NCI-H2081 (cell line): ENCODE measurements at regions not wholly inside any gene's neighbourhood (a gene's known extent, or its start where the extent isn't known, plus 50 kb on each side); places are given as distances from the start of the nearest gene placed in this dataset.

Source experiments
- DNase-seq, 2 experiments: peaks; one replicate each; lab custom pipeline; 2025; lab: John Stamatoyannopoulos, UW

DNA sequence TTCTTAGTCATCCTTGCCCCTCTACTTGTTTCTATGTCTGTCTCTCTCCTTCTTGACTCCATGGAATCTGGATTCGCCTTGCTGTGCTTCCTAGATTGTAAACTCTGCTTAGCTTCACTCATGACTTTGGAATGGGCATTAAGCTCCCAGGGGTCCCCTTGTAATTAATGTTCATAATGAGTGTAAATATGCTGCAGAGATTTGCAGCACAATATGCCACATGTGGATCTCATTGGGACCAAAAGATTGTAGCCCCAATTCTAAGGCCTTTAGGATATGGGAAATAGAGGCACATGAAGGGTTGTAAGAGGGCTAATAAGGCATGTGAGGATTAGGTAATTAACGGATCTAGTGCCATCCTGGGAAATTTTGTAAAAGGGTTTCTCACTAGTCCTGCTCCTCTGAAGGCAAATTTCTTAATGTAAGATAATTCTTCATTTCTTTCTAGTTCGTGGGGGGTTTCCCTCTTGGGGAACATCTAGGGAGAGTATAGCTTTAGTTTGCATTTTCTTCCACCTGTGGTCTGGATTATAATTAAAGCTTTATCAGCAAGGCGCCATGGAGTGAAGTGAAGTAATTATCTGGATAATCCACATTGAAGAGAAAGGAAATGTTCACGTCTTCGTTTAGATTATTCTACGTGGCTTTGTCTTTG lies 659.2 kb upstream of the PLXNA2 start:
- no peak for DNase-seq

DNA sequence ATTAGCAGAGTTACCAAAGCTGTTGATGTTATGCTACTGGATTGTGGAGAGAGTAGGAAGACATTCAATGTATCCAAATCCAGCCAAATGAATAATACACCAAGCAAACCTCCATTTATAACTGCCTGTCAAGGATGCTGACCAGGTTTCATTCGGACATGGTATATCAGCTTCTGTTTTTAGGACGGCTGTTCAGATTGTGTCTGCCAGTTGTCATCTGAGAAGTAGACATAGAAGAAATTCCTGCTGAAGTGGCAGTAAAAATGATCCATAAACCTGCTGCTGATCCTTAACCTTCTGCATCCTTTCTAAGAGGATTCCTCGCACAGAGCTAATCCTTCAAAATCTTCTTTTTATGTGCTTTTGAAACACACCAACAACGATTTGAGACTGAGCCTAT lies 663.6 kb upstream of the PLXNA2 start:
- DNase-seq = no peak

DNA sequence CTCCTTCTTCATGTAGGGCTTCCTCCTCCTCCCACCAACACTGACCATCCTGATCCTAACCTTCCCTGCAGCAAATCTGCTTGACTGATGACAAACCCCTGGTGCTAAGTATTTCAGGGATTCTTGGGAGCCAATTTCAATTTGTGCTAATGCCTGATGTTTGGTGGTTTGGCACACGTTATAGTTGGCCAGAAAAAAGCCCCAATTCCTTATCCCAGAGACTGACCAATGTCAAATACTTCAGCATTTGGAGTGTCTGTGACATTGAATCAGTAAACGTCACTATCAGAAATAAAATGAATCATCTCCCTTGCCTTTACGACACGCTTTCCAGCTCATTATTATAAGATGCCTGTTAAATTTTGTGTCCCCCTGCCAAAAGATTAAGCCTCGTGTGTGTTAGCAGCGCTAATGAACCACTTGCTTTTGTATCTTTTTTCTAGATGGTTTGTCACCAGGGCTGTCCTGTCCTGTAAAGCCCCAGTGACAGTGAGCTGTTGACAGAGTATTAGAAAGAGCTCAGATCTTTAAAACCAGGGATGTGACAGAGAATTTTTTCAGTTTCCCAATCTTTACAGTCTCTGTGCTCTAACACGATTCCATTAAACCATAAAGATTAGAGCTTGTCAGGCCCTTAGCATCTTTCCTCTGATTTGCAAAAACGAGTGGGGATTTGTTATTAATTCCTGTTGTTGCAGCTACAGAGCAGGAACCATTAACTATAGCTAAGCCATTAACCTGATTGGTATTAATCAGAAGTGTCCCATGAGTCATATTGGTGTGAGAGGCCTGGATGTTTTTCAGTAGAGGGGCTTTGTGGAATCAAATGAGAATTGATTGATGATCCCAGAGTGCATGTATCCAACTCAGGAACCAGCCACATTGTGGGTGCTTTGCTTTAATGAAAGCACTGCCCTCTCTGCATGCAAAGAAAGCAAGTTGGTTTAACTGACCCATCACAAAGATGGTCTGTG lies 665.1 kb upstream of the PLXNA2 start:
- DNase-seq = no peak

DNA sequence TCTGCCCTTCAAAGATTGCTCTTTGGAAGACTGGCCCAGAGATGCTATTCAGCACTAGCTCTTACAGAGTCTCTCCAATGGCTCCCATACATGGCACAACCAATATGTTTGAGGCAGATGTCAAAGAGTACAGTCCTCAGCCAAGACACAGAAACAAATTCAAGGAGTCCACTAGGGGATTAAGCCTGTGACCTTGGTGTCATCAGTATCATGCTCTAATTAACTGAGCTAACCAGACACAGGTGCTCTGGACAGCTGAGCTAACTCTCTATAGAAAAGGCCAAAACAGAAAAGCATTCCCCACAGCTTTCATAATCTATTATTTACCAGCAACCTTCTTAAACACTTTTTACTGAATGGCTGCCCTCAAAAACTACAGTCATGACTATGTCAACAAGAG lies 666.0 kb upstream of the PLXNA2 start:
- no peak for DNase-seq

DNA sequence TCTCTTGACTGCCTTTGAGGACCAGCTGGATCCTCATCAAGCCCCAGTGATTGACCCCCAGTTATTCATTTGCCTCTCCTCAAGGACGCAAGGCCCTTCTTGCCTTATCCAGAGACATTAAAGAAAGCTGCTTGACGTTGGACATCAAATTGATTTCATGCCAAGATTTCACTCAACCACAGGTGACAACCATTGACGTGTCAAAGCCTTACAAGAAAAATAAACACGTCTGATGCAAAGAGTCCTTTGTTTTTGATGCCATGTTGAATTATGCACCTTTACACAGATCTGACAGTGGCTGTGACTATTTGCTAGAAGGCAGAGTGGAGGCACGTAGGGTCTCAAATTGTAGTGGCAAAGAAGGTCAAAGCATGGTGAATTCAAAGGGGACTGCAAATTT lies 666.2 kb upstream of the CAMK1G start:
- no peak for DNase-seq

DNA sequence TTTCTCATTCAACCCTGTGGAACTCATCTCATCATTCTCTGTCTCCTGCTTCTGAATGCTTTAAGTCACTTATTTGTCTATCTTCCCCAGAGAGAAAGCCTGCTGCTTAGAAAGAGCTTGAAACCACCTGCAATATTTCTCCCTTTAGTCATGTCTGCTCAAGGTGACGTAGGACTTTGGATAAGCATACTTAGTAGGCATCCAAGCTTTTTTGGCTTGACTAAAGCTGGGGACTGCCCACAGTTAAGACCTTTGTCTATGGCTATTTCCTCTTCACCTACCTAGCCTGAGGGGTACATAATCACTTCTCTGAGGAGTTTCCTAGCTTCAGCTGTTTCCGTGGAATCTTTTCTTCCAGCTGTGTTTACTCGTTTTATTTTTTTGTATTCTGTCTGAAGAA lies 665.8 kb upstream of the CAMK1G start:
- no peak for DNase-seq

DNA sequence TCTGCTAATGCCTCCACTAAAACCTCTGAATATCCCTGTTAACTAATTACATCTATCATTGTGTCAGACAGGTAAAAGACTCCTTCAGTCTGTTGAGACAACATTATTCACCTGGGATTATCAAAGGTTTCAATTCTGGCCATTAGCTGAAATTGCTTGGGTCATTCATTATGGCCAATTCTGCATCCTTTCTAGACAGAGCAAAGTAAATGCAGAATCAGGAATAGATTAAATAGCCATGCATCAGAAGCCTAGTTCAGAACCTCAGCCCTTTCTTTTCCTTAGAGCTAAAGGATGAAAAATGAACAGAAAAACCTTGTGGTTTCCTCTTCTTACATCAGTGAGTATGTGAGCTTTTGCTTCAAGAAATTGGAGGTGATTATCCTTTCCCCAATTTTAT lies 665.4 kb upstream of the CAMK1G start:
- DNase-seq = no peak

DNA sequence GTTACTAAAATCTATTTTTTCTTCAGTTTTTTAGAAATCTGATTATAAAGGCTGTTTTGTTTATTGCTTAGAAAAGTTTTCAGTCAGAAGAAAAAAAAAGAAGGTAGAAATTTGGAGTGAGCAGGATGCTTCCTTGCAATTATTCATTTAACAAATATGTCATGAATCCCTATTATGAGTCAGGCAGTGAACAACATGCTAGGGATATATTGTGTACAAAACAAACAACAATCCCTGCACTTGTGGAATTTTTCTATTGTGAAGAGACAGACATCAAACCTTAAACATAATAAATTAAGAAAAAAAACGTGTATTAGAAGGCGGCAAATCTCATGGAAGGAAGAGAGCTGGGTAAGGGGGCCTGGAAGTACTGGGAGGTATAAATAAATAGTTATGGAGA lies 664.1 kb upstream of the CAMK1G start:
- DNase-seq = no peak

DNA sequence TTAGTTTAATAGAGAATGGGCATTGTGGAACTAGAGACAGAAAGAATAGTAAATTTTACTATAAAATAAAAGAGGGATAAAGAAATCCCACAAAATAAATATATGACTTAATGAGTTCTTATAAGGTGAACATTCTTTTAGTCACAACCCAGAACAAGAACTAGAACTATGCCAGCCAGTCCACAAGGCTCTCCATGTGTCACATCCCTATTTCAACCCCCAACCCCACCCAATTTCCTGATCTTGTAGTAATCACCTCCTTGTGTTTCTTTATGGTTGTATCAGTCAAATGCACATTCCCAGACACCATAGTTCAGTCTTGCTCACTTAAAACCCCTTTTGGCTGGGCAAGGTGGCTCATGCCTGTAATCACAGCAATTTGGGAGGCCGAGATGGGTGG lies 662.3 kb upstream of the CAMK1G start:
- no peak for DNase-seq

DNA sequence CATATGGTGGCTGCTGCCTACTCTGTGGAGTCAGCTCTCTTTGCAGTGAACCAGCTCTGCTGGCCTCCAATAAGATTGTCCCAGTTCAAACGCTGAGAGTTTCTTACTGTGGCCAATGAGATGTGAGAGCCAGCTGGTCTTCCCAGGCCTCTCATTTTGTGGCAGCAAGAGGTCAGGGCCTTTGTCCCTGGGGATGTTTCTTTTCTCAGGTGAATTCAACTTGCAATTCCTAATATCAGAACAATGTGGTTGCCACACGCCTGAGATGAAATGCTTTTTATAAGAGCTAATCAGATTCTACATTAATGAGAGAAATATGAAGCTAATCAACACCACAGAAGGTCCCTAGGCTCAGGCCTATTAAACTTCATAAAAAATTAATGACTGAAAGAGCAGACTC lies 660.1 kb upstream of the CAMK1G start:
- DNase-seq = no peak

DNA sequence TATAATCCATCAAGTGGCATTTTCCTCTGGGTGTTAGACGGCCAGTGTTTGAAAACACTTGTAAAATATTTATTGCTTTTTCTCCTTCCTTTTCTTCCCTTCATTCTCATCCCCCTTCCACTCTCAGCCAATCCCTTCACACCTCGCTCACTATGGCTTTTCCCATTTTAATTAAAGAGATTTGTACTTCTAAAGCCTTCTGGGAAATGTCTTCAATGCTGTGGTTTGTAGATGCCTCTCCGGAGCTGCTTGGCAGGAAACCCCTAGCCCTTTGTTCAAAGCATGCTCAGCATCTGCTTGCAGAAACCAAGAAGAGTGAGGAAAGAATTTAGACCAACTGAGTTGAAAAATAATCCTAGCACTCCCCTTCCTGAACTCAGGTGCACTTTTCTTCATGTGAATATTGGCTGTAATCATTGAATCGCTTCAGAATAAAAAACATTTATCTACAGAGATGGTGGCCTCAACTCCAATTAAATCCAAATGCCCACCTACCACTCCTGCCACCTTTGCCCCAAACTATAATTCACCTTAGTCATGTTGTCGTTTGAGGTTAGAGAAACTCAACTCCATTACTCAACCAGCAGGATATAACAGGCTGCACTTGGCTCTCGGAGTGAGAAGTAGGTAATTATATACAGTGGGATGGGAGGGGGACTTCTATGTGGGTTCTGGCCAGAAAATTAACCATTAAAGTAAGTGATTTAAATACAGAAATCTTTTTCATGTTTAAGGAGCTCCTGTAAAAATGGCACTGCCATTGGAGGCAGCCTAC lies 659.4 kb upstream of the CAMK1G start:
- peak; percentile 2 to 20 for DNase-seq

DNA sequence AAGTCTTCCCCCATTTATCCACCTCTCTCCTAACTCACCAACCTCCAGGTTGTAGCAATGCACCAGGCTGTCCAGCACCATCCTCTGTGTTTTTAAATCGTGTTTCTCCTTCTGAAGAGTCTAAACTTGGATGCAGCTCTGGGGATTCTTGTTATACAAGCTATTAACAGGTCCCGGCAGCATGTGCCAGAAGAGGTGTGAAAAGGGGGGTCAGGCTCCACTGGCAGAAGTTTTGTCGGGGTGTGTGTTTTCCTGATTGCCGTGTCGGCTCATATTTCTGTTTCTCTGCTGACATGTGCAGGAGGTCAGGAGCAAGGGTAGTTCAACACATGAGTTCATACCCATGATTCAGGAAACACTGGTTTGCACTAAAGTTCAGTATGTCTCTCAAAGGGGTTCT lies 658.6 kb upstream of the CAMK1G start:
- DNase-seq = no peak

DNA sequence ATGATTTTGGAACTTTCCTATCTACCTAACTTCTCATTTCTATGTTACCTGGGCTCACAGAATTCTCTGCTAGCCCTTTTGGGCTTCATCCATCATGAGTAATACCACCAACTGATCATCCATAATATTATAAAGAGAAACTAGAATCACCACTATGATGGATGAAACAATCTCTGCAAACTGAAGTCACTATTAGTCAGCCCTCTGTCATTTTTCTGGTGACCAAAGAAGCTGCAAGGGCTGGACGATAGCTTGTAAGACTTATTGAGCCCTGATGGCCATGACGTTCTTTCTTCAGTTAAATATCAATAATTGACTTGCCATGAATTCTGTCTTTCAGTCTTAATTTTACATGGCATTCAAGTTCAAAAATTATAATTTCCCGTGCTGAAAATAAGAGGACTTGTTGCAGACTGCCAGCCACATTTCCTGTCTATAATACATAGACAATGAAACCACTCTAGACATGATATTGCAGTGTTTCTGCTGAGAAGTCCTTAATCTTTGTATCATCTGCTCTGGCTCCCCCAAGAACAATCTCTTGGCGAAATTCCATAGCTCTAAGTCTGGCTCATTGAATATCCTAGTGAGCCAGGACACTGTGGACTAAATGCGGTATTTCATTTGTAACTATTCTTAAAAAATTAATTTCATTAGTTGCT lies 655.0 kb upstream of the CAMK1G start:
- DNase-seq = no peak

DNA sequence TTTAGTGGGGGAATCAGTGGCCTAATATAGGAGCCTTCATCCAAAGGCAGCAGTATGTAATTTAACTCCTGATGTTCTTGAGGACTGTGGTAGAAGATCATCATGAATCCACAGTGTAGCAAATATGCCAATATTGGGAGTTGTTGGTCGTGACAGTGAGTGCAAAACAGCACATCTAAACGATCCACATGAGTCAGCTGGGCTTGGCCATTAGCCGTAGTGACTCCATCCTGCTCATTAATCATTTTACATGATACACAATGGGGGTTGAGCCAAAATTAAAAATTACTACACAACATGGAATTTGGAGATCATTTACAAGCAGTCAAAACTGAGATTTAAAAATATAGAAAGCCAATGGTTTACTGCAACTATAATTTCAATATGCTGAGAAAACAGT lies 653.9 kb upstream of the CAMK1G start:
- DNase-seq = no peak

DNA sequence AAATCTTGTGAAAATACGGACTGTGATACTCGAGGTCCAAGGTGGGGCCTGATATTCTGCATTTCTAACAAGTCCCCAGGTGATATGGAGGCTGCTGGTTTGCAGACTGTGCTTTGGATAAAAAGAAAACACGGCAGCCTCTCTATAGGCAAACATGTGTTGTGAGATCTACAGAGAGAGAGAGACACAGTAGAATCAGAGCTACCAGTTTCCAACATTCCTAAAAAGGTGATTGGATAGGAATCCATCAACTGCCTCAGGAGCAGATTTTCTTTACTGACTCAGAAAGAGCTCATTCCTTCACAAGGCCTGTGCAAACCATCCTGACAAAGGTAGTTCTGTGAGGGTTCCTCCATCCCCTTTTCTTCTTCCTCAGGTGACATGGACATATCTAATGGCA lies 651.6 kb upstream of the CAMK1G start:
- DNase-seq = no peak

DNA sequence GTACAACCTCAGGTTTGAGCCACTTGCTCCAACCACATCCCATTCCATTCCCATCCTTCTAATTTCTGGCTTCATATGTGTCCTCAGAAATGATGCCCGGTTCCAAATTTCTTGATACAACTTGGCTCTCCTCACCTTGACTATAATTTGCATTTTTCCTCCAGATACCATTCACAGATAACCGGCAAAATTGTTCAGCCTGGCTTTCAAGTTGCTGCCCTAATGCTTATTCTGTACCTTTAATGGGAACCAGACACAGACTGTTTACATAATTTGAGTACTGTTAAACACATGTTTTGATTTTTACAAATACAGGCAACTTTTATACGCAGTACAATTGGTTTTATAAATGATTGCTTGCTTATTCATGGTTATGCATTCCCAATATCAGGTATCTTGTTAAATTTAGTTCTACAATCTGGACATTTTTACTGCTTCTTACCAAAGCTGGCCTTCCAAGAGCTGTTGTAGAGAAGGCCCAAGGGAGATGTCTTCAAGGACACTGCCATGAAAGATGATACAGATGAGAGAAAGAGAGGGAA lies 649.5 kb upstream of the CAMK1G start:
- DNase-seq = no peak

DNA sequence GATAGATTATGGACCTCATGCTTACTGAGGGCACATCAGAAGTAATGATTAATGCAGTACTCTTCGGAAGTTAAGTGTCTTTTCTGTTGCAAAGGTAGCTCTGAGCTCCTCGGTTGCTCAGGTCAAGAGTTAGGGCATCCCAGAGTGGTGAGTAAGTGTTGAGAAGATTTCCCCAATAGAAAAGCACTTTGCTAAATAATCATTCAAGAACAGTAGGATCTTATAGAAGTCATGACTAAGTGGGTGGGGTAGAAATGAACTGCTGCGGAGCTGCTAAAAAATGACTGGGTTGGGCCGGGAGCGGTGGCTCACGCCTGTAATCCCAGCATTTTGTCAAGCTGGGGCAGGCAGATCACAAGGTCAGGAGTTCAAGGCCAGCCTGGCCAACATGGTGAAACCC lies 648.6 kb upstream of the CAMK1G start:
- DNase-seq = no peak

DNA sequence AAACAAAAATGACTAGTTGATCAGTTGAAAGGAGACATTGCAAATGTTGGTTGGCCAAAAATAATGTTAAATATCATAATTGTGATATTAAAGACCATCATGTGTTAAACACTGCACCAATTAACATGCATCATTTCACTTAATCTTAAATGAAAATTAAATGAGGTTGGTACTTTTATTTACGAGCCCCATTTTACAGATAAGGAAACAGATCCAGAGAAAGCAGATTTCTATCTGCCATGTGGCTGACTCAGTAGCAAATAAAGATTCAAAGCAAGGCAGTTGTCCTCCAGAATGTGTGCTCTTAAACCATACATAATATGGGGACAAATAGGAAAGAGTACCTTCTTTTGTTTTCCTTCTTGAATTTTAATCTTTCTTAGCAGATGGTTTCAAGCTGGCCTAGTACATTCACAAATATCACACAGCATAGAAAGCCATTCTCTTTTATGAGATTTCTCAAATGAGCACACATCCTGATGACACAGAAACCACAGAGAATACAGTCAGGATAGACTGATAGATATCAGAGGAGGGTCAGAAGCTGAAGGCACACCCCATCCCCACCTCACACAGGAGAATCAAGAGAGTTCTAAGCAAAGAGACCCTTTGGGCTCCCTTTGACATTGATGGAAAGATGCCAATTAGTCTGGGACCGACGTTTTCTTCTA lies 647.9 kb upstream of the CAMK1G start:
- DNase-seq = no peak

DNA sequence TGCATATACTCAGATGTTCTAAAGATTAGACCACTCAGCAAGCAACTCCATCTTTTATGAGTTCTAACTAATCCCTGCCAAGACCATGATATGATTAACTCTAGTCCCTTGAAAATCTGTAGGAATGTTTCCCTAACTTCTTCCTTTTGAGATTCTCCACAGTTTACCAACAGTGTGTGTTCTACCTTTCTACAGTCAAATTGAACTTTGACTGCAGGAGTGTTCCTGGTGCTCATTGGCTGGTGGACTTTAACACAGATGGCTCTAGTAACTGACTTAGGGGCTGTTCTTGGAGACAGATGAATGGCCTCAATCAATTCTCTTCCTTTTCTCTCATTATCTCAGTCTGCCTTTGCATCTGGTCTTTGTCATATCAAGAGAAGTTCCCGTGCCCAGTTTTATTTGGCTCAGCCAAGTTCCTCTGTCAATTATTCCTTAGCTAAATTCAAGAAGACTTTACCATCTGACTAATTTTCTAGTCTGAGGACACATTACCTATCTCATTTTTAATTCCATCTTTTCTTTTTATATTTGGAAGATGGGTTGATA lies 643.9 kb upstream of the CAMK1G start:
- DNase-seq = no peak

DNA sequence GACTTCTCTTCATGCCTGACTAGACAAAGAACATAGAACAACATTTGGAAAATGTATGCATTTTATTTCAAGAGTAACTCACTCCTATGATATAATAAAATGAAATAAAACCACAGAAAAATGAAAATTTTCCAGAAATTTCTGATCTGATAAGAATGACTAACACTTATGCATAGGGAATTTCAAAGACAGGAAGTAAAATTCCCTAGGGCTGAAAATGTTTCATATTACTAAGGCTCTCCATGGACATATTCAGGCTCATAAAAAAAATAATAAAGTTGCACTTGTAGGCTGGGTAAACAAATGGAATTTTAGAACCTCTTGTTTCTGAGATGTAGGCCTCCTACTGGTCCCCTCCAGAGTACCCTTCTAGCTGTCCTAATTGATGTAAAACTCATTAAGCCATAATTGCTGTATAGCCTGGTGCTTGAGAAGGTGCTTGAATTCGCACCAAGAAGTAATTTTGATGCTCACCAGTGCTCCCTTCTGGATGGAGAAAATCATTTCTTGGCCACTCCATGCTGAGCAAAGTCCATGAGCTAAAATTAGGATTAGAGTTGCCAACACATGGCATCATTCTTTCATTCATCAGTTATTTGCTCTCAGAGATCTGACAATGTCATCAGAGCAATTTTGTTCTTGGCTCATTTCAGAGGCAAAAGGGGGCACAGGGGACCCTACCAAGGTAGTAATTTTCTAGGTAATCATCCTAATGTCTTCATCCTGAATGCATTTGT lies 641.0 kb upstream of the CAMK1G start:
- DNase-seq = peak; percentile 79 to 93
